WI38 (cell line): ENCODE measurements at regions not wholly inside any gene's neighbourhood (a gene's known extent, or its start where the extent isn't known, plus 50 kb on each side); places are given as distances from the start of the nearest gene placed in this dataset.

ENCODE experiments used
- H3K4me3 ChIP-seq: 2 replicates; pipeline ENCODE4 v1.5.1; 2011; ENCODE audit warnings: low read depth, mild to moderate bottlenecking, control low read depth, low read length
- TF ChIP-seq, protein P1 (sequence below): IDR thresholded peaks from 2 replicates; pipeline ENCODE4 v1.5.1; 2012; ENCODE audit warnings: low read depth, mild to moderate bottlenecking, control low read depth, low read length

- TF ChIP-seq, protein P1, sequence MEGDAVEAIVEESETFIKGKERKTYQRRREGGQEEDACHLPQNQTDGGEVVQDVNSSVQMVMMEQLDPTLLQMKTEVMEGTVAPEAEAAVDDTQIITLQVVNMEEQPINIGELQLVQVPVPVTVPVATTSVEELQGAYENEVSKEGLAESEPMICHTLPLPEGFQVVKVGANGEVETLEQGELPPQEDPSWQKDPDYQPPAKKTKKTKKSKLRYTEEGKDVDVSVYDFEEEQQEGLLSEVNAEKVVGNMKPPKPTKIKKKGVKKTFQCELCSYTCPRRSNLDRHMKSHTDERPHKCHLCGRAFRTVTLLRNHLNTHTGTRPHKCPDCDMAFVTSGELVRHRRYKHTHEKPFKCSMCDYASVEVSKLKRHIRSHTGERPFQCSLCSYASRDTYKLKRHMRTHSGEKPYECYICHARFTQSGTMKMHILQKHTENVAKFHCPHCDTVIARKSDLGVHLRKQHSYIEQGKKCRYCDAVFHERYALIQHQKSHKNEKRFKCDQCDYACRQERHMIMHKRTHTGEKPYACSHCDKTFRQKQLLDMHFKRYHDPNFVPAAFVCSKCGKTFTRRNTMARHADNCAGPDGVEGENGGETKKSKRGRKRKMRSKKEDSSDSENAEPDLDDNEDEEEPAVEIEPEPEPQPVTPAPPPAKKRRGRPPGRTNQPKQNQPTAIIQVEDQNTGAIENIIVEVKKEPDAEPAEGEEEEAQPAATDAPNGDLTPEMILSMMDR, result no peak
- no peak overlapping the region for H3K4me3 ChIP-seq
Measured at GRCh38 chr3:98966434-98966833, 64.9 kb upstream of the DCBLD2 start.

DNA sequence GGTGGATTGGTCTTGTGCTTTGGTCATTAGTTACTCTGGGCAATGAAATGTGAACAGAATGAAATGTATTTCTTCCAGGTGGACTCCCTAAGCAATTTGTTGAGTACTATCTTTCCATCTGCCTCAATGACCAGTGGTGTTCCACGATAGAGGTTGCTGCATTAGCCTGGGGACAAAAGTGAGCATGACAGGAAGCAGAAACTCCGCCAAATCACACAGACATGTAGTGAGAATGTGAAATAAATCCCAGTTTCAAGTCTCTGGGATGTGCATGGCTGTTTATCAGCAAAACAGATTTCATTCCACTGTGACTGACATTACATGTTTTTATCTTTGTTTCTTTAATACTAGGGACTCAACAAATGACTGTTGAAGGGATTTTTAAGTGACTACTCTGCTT lies 63.3 kb upstream of the DCBLD2 start:
- H3K4me3 ChIP-seq, result no peak overlapping the region
- TF ChIP-seq, protein P1, result no peak

DNA sequence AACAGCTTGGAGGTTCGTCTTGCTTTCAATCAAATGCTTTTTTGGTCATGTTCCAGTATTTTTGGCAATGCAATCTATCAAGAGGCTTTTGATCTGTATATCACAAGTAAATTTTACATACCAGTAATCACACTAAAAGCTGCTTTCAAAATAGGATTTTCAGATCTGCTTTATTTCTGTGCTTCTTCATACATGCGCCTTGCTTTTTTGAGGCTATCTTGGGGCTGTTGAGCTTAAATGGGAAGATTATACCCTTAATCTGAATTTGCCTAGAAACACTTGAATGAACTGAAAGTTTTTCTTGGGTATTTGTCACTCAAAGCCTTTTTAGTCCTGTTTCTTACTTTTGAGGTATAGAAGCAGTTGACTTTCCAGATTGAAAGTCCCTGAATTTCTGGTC lies 62.1 kb upstream of the DCBLD2 start:
- TF ChIP-seq, protein P1, result no peak
- no peak overlapping the region for H3K4me3 ChIP-seq

GRCh38 chr3:98962951-98963350 lies 61.5 kb upstream of the DCBLD2 start:
- TF ChIP-seq, protein P1, result no peak
- no peak overlapping the region for H3K4me3 ChIP-seq

DNA sequence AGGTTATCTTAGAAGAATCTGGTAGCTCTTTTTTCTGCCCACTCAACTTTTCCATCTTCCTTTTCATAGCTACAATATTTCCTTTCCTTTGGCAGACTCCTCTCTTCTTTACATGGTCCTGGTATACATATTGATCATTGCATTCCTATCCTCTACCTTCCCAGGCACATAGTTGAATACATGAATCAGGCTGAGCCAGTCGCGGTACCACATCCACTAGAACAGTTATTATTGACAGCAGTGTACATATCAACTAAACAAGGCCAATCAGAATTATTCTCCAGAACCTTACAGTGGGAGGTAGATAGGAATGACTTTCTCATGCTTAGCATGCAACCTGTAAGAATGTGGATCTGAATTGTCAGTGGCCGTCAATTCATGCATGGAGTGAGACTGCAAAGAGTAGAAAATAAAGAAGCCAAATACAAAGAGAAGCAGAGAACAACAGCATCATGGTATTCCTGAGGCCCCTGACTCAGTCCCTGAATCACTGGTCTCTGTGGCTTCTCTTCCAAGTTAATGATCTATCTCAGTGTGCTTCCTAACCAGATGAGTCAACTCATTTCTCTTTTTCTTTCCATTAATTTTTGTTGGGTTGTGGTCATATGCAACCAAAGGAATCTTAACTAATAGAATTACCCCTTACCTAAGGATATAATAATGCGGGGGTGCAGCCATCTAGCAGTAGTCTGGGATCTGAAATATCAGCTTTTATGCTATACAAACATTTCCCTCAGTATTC lies 60.9 kb upstream of the DCBLD2 start:
- H3K4me3 ChIP-seq, result no peak overlapping the region
- TF ChIP-seq, protein P1, result no peak

GRCh38 chr3:98961161-98962155 lies 60.0 kb upstream of the DCBLD2 start:
- TF ChIP-seq, protein P1, result no peak
- H3K4me3 ChIP-seq, result no peak overlapping the region

- TF ChIP-seq, protein P1, result no peak
- H3K4me3 ChIP-seq, result no peak overlapping the region
Measured at GRCh38 chr3:98957681-98958080, 56.2 kb upstream of the DCBLD2 start.
